GM13977 (cell line): ENCODE measurements at regions not wholly inside any gene's neighbourhood (a gene's known extent, or its start where the extent isn't known, plus 50 kb on each side); places are given as distances from the start of the nearest gene placed in this dataset.

Experiments
- DNase-seq: peaks from one replicate; pipeline ENCODE4 v3.0.0; 2012; ENCODE audit warnings: low spot score
- in situ Hi-C: fragments of 300-500 bp; cut with MboI; formaldehyde crosslinking; loops from one replicate; pipeline ENCODE4 v1.12.0; 2022; ENCODE audit warnings: low sequenced_read_pairs, low pct_unique_long_range_greater_than_20kb, mixed read lengths, inconsistent platforms; ENCODE audit not compliant: unreplicated experiment
- TF ChIP-seq, protein P1 (sequence below): IDR thresholded peaks from 2 replicates; pipeline ENCODE4 v1.5.1; 2012; ENCODE audit warnings: mild to moderate bottlenecking, control low read depth; ENCODE audit not compliant: insufficient read depth; ENCODE audit errors: extremely low read depth, missing control alignments

DNA sequence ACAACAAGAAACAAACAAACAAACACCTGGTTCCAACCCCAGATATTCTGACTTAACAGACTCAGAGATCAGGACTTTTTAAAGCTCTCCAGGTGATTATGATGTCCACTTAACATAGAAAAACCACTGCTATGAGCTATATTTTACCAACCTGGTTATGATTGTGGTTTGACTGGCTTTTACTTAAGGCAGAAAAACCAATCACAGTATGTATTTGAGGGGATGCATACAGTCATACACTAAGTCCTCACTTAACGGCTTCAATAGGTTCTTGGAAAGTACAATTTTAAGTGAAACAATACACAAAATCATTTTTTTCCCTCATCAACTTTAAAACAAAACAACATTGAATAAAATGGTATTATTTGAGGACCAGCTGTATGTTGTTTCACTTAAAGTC, 393.6 kb downstream of the ZEB2 start:
- TF ChIP-seq, protein P1, sequence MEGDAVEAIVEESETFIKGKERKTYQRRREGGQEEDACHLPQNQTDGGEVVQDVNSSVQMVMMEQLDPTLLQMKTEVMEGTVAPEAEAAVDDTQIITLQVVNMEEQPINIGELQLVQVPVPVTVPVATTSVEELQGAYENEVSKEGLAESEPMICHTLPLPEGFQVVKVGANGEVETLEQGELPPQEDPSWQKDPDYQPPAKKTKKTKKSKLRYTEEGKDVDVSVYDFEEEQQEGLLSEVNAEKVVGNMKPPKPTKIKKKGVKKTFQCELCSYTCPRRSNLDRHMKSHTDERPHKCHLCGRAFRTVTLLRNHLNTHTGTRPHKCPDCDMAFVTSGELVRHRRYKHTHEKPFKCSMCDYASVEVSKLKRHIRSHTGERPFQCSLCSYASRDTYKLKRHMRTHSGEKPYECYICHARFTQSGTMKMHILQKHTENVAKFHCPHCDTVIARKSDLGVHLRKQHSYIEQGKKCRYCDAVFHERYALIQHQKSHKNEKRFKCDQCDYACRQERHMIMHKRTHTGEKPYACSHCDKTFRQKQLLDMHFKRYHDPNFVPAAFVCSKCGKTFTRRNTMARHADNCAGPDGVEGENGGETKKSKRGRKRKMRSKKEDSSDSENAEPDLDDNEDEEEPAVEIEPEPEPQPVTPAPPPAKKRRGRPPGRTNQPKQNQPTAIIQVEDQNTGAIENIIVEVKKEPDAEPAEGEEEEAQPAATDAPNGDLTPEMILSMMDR, result no peak
- DNase-seq, result no peak
- in situ Hi-C loops, result no loop called here

DNA sequence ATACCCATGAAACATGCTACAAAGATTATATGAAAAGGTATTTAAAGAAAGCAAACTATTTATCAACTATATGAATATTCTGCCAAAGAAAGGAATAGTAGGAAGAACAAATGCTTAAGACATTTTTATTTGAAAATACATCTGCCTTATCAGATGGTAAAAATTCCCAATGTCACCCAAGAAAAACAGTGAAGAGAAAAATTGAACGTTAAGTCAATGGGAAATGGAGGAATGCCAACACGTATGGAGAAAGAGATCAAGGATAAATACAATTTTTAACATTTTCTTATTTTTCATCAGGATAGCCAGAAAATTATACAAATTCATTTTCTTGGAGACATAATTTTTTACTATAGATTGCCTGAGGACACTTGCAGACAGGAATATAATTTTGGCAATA, 394.2 kb downstream of the ZEB2 start:
- TF ChIP-seq, protein P1, result no peak

DNA sequence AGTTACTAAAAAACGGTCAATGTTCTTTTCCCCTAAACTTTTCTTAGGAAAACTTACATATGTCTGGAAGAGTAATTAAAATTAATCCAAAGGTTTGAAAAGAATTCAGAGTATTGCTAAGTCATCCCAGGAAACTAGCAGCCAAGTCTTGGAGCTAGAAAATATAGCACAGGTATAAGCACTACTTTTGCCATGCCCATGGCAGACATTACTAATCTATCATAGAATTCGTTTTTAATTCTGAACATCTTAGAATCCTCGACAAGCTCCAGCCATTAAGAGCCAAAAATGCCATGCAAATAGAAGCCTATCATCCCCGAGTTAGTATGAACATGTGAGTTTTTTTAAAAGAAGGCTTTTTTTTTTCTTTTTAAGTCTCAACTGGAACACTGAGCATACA, 395.0 kb downstream of the ZEB2 start:
- TF ChIP-seq, protein P1, result no peak
- no peak for DNase-seq
- in situ Hi-C loops, result no loop called here

More for the DNA sequence above, 394.2 kb downstream of the ZEB2 start:
- in situ Hi-C loops, result no loop called here
- DNase-seq, result no peak

DNA sequence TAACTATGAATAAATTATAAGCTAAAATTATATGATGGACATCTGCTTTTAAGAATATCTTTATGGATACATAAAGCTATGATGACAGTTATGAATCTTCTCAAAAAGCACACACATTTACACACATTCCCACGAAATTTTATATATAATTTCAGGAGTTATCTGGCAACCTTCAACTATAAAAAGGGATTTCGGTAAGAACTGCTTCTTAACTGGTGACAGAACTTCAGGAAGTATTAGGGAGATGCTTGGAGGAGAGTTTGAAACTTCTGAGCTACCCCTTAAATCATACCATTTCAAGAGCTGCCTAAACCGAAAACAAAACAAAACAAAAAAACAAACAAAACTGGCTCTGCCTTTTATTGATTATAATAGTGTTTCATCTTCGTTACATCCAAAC, 399.4 kb downstream of the ZEB2 start:
- in situ Hi-C loops, result no loop called here
- no peak for DNase-seq
- TF ChIP-seq, protein P1, result no peak

DNA sequence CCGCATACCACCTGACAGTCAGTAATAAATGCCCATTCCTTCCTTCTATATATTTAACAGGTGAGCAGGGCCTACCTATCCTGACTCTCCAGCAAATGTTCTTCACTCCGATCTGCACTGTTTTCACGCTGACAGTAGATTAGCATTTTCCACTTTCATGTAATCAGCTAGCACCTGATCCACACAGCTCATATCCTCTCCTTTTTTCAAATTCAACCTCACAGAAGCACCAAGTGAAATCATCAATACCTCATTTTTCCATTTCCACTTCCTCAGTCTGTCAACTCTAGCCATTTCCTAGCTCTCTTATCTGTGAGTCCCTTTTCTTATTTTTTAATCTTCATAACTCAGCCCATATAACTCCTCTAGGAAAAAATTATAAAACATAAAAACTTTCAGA, 402.8 kb downstream of the ZEB2 start:
- TF ChIP-seq, protein P1, result no peak
- DNase-seq, result no peak
- in situ Hi-C loops, result no loop called here

DNA sequence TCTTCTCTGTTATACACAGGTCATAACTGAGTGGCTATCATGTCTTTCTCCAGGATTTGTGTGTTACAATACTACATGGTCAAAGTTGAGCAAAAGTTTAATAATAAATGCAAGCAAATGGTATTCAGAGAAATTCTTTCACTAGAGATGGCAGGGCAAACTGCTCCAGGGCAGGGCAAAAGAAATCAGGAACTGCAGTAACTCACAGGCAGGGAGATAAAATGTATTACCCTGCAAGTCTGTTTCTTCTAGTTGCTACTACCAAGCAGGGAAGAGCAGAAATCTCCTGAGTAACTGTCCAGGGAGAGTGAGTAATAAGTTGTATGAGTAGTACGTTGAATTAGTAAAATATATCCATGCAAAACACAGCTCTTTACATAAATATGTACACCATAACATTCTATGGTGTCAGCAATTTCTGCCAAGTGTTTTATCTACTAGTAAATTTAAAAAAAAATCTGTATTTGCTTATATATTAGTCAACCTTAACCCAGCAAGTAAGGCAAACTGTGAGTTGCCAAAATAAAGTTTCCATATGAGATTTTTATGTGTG, 404.1 kb downstream of the ZEB2 start:
- TF ChIP-seq, protein P1, result no peak
- in situ Hi-C loops, result no loop called here
- DNase-seq, result no peak

DNA sequence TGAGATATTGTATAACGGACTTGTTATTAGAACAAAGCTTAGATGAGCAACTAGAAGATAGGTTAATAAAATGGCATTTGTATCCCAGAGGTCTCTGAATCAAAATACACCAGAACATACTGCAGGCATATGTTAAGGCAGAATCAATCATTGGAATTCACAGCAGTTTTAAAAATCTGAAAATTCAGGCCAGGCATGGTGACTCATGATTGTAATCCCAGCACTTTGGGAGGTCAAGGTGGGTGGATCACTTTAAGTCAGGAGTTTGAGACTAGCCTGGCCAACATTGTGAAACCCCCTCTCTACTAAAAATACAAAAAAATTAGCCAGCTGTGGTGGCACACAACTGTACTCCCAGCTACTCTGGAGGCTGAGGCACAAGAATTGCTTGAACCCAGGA, 405.2 kb downstream of the ZEB2 start:
- TF ChIP-seq, protein P1, result no peak
- in situ Hi-C loops, result no loop called here
- no peak for DNase-seq
